ENCODE measurements at regions not wholly inside any gene's neighbourhood (a gene's known extent, or its start where the extent isn't known, plus 50 kb on each side); places are given as distances from the start of the nearest gene placed in this dataset.

DNA sequence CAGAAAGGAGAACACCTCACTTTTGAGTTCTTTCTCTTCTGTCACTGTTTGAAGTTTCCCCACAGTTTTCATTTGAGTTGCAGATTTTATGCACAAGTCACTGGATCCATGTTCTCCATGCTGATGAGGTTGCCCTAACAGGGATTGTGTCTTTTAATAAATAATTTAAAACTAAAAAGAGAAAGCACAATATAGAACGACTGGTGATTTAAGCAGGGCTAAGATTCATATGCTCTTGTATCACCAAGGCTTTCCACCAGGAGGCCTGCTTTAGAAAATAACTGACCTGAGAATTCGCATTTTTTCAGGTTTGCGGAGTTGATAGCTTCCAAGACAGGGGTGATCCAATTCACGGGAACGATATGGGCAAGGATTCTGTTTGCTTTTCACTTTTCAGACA is 252.0 kb upstream of the VEPH1 start:
- DNase-seq (no peak), ATAC-seq (no peak)
- Histone ChIP-seq H3K4me3 (ENCODE audit: low read length) (no peak overlapping the region), H3K9me3 (ENCODE audit: control insufficient read depth in 2 of 3, low read length in 3 of 3) (no peaks in the 10 kb centered on the region), H3K4me1 (ENCODE audit: control insufficient read depth in 2 of 2, insufficient read depth in 2 of 2, low read length in 2 of 2) (no peaks in the 10 kb centered on the region), H3K36me3 (ENCODE audit: control insufficient read depth in 2 of 3, insufficient read depth in 3 of 3, low read length in 3 of 3) (no peaks in the 10 kb centered on the region), H3K27me3 (ENCODE audit: control insufficient read depth in 2 of 2, insufficient read depth in 2 of 2, low read length in 2 of 2) (no peaks in the 10 kb centered on the region), H3K27ac (ENCODE audit: low read depth, low read length) (no peak overlapping the region)
- ChIA-PET POLR2A (no interaction called here), CTCF (no interaction called here)
- Mint-ChIP-seq H3K27ac (no peak overlapping the region), H3K27me3 (peaks cover 0 to 5% (median 0%) of the 10 kb centered on the region in 5 donors), H3K4me3 (no peak overlapping the region), H3K9me3 (peaks cover 0 to 5% (median 1%) of the 10 kb centered on the region in 11 donors), H3K36me3 (no peaks in the 10 kb centered on the region), H3K4me1 (no peaks in the 10 kb centered on the region)
- intact Hi-C loops (cut with micrococcal nuclease), result no loop called here

DNA sequence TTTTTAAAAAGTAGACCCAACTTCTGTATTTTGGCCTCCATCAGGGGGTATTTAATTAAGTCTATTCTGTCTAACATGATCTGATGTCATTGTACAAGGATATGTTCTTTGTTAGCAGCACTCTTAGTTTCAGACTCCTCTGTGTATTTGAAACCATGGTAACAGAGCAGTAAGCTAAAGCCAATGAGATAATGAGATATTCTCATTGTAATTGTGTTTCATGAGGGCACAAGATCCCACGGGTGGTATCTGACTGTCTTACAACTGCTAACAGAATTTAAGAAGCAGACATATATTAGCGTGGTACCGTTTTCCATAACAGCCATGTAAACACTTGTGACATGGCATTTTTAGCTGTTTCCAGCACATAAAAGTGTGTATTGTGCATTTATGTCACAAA is 251.2 kb upstream of the VEPH1 start:
- ChIA-PET POLR2A (no interaction called here), CTCF (no interaction called here)
- no peak overlapping the region for H3K27ac Mint-ChIP-seq
- no peak overlapping the region for H3K27ac ChIP-seq (ENCODE audit: low read depth, low read length)
- no peaks in the 10 kb centered on the region for H3K36me3 Mint-ChIP-seq
- no peaks in the 10 kb centered on the region for H3K36me3 ChIP-seq (ENCODE audit: control insufficient read depth in 2 of 3, insufficient read depth in 3 of 3, low read length in 3 of 3)
- H3K4me1 ChIP-seq (ENCODE audit: control insufficient read depth in 2 of 2, insufficient read depth in 2 of 2, low read length in 2 of 2), result no peaks in the 10 kb centered on the region
- H3K4me3 Mint-ChIP-seq, result no peak overlapping the region
- peaks cover 0 to 5% (median 3%) of the 10 kb centered on the region in 11 donors for H3K9me3 Mint-ChIP-seq
- intact Hi-C loops (cut with micrococcal nuclease), result no loop called here
- H3K4me1 Mint-ChIP-seq, result no peaks in the 10 kb centered on the region
- no peaks in the 10 kb centered on the region for H3K27me3 ChIP-seq (ENCODE audit: control insufficient read depth in 2 of 2, insufficient read depth in 2 of 2, low read length in 2 of 2)
- H3K4me3 ChIP-seq (ENCODE audit: low read length), result no peak overlapping the region
- no peaks in the 10 kb centered on the region for H3K9me3 ChIP-seq (ENCODE audit: control insufficient read depth in 2 of 3, low read length in 3 of 3)
- no peak for DNase-seq
- peaks cover 0 to 5% (median 0%) of the 10 kb centered on the region in 5 donors for H3K27me3 Mint-ChIP-seq
- ATAC-seq, result no peak

DNA sequence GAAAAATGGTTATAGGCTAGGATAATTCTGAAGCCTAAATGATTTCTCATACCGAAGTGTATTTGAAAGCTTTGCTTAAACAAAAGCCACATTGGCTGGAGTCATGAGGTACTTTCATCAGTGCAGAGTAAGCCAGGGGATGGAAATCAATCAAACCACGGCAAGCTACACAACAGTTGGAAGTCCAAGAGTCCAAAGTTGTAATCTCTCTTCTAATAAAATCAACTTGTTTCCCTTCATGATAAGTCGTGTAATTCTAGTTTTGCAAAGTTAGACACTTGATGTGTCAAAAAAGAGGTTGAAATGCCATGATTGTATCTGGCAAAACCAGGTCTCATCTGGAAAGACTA is 250.5 kb upstream of the VEPH1 start:
- ChIA-PET CTCF (no interaction called here), POLR2A (no interaction called here)
- H3K27ac ChIP-seq (ENCODE audit: low read depth, low read length), result no peak overlapping the region
- H3K9me3 Mint-ChIP-seq, result peaks cover 0 to 9% (median 3%) of the 10 kb centered on the region in 11 donors
- no peaks in the 10 kb centered on the region for H3K9me3 ChIP-seq (ENCODE audit: control insufficient read depth in 2 of 3, low read length in 3 of 3)
- no peak overlapping the region for H3K4me3 ChIP-seq (ENCODE audit: low read length)
- H3K27ac Mint-ChIP-seq, result no peak overlapping the region
- H3K4me1 ChIP-seq (ENCODE audit: control insufficient read depth in 2 of 2, insufficient read depth in 2 of 2, low read length in 2 of 2), result no peaks in the 10 kb centered on the region
- peaks cover 0 to 5% (median 0%) of the 10 kb centered on the region in 5 donors for H3K27me3 Mint-ChIP-seq
- H3K4me1 Mint-ChIP-seq, result no peaks in the 10 kb centered on the region
- intact Hi-C loops (cut with micrococcal nuclease), result no loop called here
- DNase-seq (no peak), ATAC-seq (no peak)
- H3K36me3 Mint-ChIP-seq, result no peaks in the 10 kb centered on the region
- no peaks in the 10 kb centered on the region for H3K27me3 ChIP-seq (ENCODE audit: control insufficient read depth in 2 of 2, insufficient read depth in 2 of 2, low read length in 2 of 2)
- no peaks in the 10 kb centered on the region for H3K36me3 ChIP-seq (ENCODE audit: control insufficient read depth in 2 of 3, insufficient read depth in 3 of 3, low read length in 3 of 3)
- H3K4me3 Mint-ChIP-seq, result no peak overlapping the region

DNA sequence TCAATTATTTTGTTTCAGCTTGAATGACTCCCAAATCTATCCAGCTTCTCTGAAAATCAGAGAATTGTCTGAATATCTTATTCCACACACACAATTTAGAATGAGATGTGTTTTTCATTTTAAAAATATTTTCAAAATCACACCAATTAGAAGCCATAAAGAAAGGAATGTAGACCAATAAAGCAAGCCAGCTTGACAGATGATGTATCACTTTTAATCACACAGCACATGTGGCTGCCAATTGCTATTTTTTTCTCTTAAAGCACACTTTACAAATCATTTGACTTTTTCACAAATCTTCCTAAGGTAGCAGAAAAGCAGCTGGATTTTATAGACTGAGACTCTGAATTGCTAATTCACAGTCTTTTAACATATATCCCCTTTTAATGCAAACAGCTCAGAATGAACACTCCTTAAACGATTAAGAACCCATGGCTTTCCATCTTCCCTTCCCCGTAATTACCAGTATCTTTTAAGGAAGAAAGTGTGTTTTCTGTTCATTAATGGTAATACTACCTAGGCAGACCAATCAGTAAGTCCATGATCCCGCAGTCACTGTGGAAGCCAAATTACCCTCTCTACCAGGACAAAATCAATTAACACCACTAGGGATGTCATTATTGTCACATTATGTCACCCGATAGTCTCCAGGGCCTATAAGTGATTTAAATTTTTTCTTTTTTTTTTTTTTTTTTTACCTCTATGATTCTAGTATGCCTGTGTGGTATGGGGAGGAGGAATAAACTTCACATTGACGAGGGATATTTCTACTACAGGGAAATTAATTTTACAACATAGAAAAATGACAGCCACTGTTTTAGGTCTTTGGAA is 250.0 kb upstream of the VEPH1 start:
- POLR2A ChIA-PET, result no interaction called here
- Histone ChIP-seq H3K27ac (ENCODE audit: low read depth, low read length) (no peak overlapping the region), H3K4me3 (ENCODE audit: low read length) (no peak overlapping the region), H3K9me3 (ENCODE audit: control insufficient read depth in 2 of 3, low read length in 3 of 3) (no peaks in the 10 kb centered on the region), H3K36me3 (ENCODE audit: control insufficient read depth in 2 of 3, insufficient read depth in 3 of 3, low read length in 3 of 3) (no peaks in the 10 kb centered on the region), H3K27me3 (ENCODE audit: control insufficient read depth in 2 of 2, insufficient read depth in 2 of 2, low read length in 2 of 2) (no peaks in the 10 kb centered on the region), H3K4me1 (ENCODE audit: control insufficient read depth in 2 of 2, insufficient read depth in 2 of 2, low read length in 2 of 2) (no peaks in the 10 kb centered on the region)
- intact Hi-C loops (cut with micrococcal nuclease), result no loop called here
- H3K4me3 Mint-ChIP-seq, result no peak overlapping the region
- H3K27ac Mint-ChIP-seq, result no peak overlapping the region
- no peak for ATAC-seq
- no peaks in the 10 kb centered on the region for H3K36me3 Mint-ChIP-seq
- peaks cover 0 to 5% (median 0%) of the 10 kb centered on the region in 5 donors for H3K27me3 Mint-ChIP-seq
- H3K4me1 Mint-ChIP-seq, result no peaks in the 10 kb centered on the region
- DNase-seq, result no peak
- peaks cover 0 to 10% (median 3%) of the 10 kb centered on the region in 11 donors for H3K9me3 Mint-ChIP-seq
- CTCF ChIA-PET, result interaction anchor here (0.6 kb wide), 1 partner anchor 891 kb away, joined by 4 read pairs; the partner anchor contains the start of gene GFM1

DNA sequence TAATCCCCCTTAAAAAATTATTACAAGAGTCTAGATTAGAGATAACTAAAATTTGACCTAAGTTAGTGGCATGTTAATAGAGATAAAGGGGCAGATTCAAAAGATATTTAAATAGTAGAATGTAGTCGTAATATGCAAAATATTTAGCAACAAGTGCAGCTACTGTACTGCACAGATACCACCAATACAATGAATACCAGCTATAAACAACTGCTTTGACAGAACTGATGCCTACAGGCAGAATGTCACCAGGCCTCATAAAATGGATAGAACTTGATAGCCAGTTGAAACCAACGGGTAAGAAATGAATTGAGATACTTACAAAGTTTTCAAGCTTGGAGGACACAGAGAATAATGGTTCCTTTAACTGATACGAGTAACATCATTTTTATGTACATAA is 249.3 kb upstream of the VEPH1 start:
- peaks cover 0 to 7% (median 0%) of the 10 kb centered on the region in 5 donors for H3K27me3 Mint-ChIP-seq
- H3K9me3 ChIP-seq (ENCODE audit: control insufficient read depth in 2 of 3, low read length in 3 of 3), result no peaks in the 10 kb centered on the region
- no peak overlapping the region for H3K27ac Mint-ChIP-seq
- CTCF ChIA-PET, result interaction anchor here (0.6 kb wide), 1 partner anchor 892 kb away, joined by 4 read pairs; the partner anchor contains the start of gene GFM1
- H3K36me3 ChIP-seq (ENCODE audit: control insufficient read depth in 2 of 3, insufficient read depth in 3 of 3, low read length in 3 of 3), result no peaks in the 10 kb centered on the region
- DNase-seq (no peak), ATAC-seq (no peak)
- no peak overlapping the region for H3K27ac ChIP-seq (ENCODE audit: low read depth, low read length)
- no peaks in the 10 kb centered on the region for H3K4me1 ChIP-seq (ENCODE audit: control insufficient read depth in 2 of 2, insufficient read depth in 2 of 2, low read length in 2 of 2)
- intact Hi-C loops (cut with micrococcal nuclease), result no loop called here
- no peaks in the 10 kb centered on the region for H3K27me3 ChIP-seq (ENCODE audit: control insufficient read depth in 2 of 2, insufficient read depth in 2 of 2, low read length in 2 of 2)
- no peak overlapping the region for H3K4me3 Mint-ChIP-seq
- H3K4me3 ChIP-seq (ENCODE audit: low read length), result no peak overlapping the region
- POLR2A ChIA-PET, result no interaction called here
- H3K36me3 Mint-ChIP-seq, result no peaks in the 10 kb centered on the region
- no peaks in the 10 kb centered on the region for H3K4me1 Mint-ChIP-seq
- peaks cover 0 to 16% (median 3%) of the 10 kb centered on the region in 11 donors for H3K9me3 Mint-ChIP-seq

DNA sequence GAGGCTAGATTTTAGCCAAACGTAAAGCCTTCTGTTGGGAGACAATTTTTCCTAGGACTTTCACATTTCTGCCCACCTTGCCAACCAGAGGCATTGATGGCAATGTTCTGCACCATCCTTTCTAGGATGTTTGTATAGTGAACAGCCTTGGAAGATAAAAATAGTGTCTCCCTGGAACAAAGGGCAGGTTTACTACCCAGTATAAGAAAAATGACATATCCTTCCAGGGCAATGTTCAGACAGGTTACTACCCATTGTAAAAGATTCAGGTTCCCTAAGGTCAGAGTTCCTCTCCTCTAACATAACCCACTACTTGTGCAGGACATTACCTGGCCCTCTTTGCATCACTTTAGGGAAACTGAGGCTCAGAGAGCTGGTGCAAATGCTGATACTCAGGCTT is 248.2 kb upstream of the VEPH1 start:
- no peaks in the 10 kb centered on the region for H3K9me3 ChIP-seq (ENCODE audit: control insufficient read depth in 2 of 3, low read length in 3 of 3)
- no peak for DNase-seq
- POLR2A ChIA-PET, result no interaction called here
- H3K36me3 Mint-ChIP-seq, result no peaks in the 10 kb centered on the region
- H3K9me3 Mint-ChIP-seq, result peaks cover 0 to 27% (median 3%) of the 10 kb centered on the region in 11 donors
- no peak overlapping the region for H3K4me3 Mint-ChIP-seq
- H3K4me1 Mint-ChIP-seq, result no peaks in the 10 kb centered on the region
- no peak overlapping the region for H3K4me3 ChIP-seq (ENCODE audit: low read length)
- no peak overlapping the region for H3K27ac ChIP-seq (ENCODE audit: low read depth, low read length)
- H3K27me3 Mint-ChIP-seq, result peaks cover 0 to 7% (median 0%) of the 10 kb centered on the region in 5 donors
- H3K27ac Mint-ChIP-seq, result no peak overlapping the region
- no peaks in the 10 kb centered on the region for H3K27me3 ChIP-seq (ENCODE audit: control insufficient read depth in 2 of 2, insufficient read depth in 2 of 2, low read length in 2 of 2)
- H3K36me3 ChIP-seq (ENCODE audit: control insufficient read depth in 2 of 3, insufficient read depth in 3 of 3, low read length in 3 of 3), result no peaks in the 10 kb centered on the region
- intact Hi-C loops (cut with micrococcal nuclease), result no loop called here
- H3K4me1 ChIP-seq (ENCODE audit: control insufficient read depth in 2 of 2, insufficient read depth in 2 of 2, low read length in 2 of 2), result no peaks in the 10 kb centered on the region
- CTCF ChIA-PET, result no interaction called here
- no peak for ATAC-seq

DNA sequence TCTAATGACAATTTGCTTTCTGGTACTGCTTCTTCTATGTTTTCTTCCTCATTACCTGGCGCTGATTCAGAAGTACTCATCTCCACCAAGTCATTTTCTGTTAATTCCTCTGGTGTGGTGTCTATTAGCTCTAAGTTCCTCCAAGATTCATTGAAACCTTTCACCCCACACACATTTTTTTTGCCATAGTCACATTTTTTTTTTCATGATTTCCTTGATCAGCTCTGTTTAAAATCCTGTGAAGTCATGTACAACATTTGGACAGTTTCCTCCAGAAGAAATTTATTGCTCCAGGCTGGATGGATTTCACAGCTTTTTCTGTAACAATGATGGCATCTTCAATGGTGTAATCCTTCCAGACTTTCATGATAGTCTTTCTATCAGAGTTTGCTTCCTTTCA is 243.2 kb upstream of the VEPH1 start:
- no peak overlapping the region for H3K4me3 Mint-ChIP-seq
- no peaks in the 10 kb centered on the region for H3K4me1 Mint-ChIP-seq
- no peak for ATAC-seq
- Histone ChIP-seq H3K36me3 (ENCODE audit: control insufficient read depth in 2 of 3, insufficient read depth in 3 of 3, low read length in 3 of 3) (no peaks in the 10 kb centered on the region), H3K4me1 (ENCODE audit: control insufficient read depth in 2 of 2, insufficient read depth in 2 of 2, low read length in 2 of 2) (no peaks in the 10 kb centered on the region), H3K9me3 (ENCODE audit: control insufficient read depth in 2 of 3, low read length in 3 of 3) (no peaks in the 10 kb centered on the region), H3K27ac (ENCODE audit: low read depth, low read length) (no peak overlapping the region), H3K4me3 (ENCODE audit: low read length) (no peak overlapping the region), H3K27me3 (ENCODE audit: control insufficient read depth in 2 of 2, insufficient read depth in 2 of 2, low read length in 2 of 2) (no peaks in the 10 kb centered on the region)
- no peak overlapping the region for H3K27ac Mint-ChIP-seq
- CTCF ChIA-PET, result no interaction called here
- H3K9me3 Mint-ChIP-seq, result peaks cover 0 to 51% (median 7%) of the 10 kb centered on the region in 11 donors
- H3K27me3 Mint-ChIP-seq, result peaks cover 0 to 7% (median 0%) of the 10 kb centered on the region in 5 donors
- DNase-seq, result no peak
- intact Hi-C loops (cut with micrococcal nuclease), result no loop called here
- POLR2A ChIA-PET, result no interaction called here
- H3K36me3 Mint-ChIP-seq, result no peaks in the 10 kb centered on the region

Data from naive thymus-derived CD4-positive, alpha-beta T cell (primary cell).